ENCODE measurements at regions not wholly inside any gene's neighbourhood (a gene's known extent, or its start where the extent isn't known, plus 50 kb on each side); places are given as distances from the start of the nearest gene placed in this dataset.

DNA sequence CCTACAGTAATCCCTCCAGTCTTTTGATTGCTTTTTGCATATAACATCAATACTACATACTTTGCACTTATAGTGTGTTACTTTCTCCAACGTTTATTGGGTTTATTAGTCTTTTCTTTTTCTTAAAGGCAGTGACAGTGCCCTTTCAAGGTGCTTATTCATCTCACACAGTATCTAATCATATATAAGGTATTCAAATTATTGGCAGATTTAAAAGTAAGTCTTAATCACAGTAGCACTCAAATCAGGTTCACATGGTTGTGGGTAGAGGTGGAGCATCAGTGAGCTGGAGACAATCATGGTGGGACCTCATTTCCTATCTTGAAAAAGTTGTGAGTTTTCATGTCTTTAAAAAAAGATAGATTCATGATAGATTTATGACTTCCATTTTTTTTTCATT, 706.2 kb downstream of the GALC start:
- no peak for TF ChIP-seq POLR2A (IDR thresholded peaks at IDR 0.05)
- TF ChIP-seq, protein P1, sequence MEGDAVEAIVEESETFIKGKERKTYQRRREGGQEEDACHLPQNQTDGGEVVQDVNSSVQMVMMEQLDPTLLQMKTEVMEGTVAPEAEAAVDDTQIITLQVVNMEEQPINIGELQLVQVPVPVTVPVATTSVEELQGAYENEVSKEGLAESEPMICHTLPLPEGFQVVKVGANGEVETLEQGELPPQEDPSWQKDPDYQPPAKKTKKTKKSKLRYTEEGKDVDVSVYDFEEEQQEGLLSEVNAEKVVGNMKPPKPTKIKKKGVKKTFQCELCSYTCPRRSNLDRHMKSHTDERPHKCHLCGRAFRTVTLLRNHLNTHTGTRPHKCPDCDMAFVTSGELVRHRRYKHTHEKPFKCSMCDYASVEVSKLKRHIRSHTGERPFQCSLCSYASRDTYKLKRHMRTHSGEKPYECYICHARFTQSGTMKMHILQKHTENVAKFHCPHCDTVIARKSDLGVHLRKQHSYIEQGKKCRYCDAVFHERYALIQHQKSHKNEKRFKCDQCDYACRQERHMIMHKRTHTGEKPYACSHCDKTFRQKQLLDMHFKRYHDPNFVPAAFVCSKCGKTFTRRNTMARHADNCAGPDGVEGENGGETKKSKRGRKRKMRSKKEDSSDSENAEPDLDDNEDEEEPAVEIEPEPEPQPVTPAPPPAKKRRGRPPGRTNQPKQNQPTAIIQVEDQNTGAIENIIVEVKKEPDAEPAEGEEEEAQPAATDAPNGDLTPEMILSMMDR (IDR thresholded peaks at IDR 0.05) = no peak
